ENCODE measurements at regions not wholly inside any gene's neighbourhood (a gene's known extent, or its start where the extent isn't known, plus 50 kb on each side); places are given as distances from the start of the nearest gene placed in this dataset.

DNA sequence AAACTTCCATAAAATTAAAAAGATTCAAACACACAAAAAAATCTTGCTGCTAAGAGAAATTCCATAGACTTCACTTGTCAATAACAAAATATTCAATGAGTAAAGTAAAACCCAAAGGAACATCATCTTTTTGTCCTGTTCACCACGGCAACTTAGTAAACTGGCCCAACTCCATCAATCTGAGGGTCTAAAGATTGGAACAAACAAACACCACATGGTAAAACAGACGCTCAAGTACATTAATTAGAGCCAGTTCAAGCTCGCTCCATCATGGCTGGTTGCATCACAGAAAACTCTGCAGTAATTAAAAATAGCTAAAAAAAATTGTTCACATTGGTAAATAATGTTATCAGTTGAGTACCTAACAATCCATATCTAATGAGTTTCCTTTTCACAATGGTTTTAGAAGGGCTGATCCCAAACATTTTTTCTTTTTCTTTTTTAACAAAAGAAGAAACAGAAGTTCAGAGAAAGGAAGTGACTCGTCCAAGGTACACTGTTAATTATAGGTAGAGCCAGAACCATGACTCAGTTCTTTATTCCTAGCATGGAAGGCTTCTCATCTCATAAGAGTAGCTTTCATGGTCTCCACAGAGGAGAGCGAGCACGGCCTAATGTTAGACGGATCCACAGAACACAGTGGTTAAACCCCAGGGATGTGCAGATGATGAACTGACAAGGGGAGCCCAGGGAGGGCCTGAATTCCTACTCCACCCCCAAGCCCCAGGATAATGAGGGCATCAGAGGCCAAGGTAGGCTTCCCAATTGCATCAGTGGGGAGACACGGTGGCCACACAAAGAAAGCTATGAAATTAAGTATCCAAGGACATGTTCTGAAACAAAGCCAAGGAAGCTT lies 79.2 kb upstream of the ARHGEF3 start:
- WGBS, 5 donors: 85 to 92% (median 88%) methylated on average over 8 of the region's 8 CpGs
- peaks cover 0 to 17% (median 2%) of the 10 kb centered on the region in 6 donors for H3K4me1 ChIP-seq
- H3K36me3 ChIP-seq: peaks cover 0 to 5% (median 0%) of the 10 kb centered on the region in 6 donors
- TF ChIP-seq, protein P1, sequence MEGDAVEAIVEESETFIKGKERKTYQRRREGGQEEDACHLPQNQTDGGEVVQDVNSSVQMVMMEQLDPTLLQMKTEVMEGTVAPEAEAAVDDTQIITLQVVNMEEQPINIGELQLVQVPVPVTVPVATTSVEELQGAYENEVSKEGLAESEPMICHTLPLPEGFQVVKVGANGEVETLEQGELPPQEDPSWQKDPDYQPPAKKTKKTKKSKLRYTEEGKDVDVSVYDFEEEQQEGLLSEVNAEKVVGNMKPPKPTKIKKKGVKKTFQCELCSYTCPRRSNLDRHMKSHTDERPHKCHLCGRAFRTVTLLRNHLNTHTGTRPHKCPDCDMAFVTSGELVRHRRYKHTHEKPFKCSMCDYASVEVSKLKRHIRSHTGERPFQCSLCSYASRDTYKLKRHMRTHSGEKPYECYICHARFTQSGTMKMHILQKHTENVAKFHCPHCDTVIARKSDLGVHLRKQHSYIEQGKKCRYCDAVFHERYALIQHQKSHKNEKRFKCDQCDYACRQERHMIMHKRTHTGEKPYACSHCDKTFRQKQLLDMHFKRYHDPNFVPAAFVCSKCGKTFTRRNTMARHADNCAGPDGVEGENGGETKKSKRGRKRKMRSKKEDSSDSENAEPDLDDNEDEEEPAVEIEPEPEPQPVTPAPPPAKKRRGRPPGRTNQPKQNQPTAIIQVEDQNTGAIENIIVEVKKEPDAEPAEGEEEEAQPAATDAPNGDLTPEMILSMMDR (IDR thresholded peaks at IDR 0.05 in 8 of 11, conservative IDR thresholded peaks at IDR 0.05 in 3 of 11): no peak
- TF ChIP-seq POLR2AphosphoS5 (IDR thresholded peaks at IDR 0.05) (no peak), POLR2A (IDR thresholded peaks at IDR 0.05) (no peak)
- intact Hi-C loops (cut with DNase I; ENCODE audit: low total_unique reads): no loop called here
- no peaks in the 10 kb centered on the region for H3K9me3 ChIP-seq
- no peak overlapping the region for H3K4me3 ChIP-seq
- DNase-seq: no peak
- no peaks in the 10 kb centered on the region for H3K27me3 ChIP-seq (replicated peaks in 1 of 7)
- H3K27ac ChIP-seq: no peak overlapping the region

DNA sequence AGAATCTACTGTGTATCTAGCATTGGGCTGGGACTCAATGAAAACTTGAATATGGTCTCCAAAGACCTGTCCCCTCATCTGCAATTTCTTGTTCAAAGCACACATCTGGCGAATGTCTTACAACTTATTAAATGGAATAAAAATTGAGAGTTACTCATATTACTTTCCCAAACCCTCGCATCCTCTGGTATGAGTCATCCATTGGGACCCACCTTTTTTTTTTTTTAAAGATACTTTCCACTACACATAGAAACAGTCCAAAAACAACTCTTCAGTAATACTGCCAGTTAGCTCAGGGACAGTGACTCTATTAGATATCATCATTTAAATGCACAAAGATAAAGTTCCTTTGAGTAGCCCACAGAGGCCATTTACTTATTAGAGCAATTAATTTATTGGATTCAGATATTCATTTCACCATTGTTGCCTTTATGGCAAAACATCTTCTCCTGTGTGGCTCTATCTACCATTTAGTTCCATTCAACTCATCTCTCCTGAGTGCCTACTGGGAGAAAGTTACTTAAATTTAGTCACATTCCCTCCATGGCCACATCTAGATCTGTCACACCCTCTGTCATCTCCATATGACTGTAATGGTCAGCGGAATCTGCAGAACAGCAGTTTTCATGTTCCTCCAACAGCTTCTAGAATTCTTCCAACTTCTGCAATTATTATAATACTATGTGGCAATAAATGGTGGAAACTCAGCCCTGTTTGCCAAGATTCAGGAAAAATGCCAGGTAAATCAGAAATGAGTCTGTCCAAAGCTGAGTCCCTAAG lies 77.9 kb upstream of the ARHGEF3 start:
- intact Hi-C loops (cut with DNase I; ENCODE audit: low total_unique reads): no loop called here
- H3K27ac ChIP-seq: no peak overlapping the region
- peaks cover 0 to 17% (median 2%) of the 10 kb centered on the region in 6 donors for H3K4me1 ChIP-seq
- no peak overlapping the region for H3K4me3 ChIP-seq
- DNase-seq: no peak
- WGBS, 5 donors: 53 to 87% (median 56%) methylated on average over 3 of the region's 3 CpGs
- no peaks in the 10 kb centered on the region for H3K27me3 ChIP-seq (replicated peaks in 1 of 7)
- TF ChIP-seq POLR2A (IDR thresholded peaks at IDR 0.05) (no peak), POLR2AphosphoS5 (IDR thresholded peaks at IDR 0.05) (no peak)
- TF ChIP-seq, protein P1 (IDR thresholded peaks at IDR 0.05 in 8 of 11, conservative IDR thresholded peaks at IDR 0.05 in 3 of 11): no peak
- H3K36me3 ChIP-seq: peaks cover 0 to 5% (median 0%) of the 10 kb centered on the region in 6 donors
- no peaks in the 10 kb centered on the region for H3K9me3 ChIP-seq

DNA sequence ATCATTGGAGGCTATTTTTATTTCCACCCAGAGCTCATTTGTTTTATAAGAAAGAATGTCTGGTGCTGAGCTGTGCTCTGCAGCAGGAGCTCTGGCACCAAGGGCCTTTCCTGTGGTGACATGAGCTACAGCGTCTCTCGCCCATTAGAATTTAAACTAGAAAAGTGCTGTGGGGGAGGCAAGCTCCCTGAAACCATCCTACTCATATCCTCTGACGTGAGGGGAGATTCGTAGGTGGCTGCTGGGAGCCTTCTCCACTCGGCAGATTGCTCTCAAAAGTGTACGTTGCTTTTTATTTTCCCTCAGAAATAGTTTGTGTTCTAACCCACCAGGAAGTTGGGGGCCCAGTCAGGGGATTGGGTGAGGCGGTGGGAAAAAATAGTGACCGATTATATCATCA lies 76.3 kb upstream of the ARHGEF3 start:
- no peak for DNase-seq

DNA sequence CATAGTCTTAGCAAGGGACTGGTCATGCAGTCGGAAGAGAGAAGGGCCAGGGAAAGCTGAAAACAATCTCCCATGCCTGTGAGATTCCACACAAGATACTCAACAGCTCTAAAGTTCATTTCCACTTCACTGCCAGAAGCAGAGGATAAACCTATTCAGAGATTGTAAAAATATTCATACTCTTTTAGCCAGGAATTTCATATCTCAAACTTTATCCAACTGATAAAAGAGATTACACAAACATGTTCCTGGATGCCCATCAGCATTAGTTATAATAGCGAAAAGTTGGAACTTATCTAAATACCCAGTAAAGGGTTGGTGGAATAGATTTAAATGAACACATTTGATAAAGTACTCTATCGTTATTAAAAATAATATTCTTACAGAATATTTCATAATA lies 75.2 kb upstream of the ARHGEF3 start:
- Histone ChIP-seq H3K27me3 (replicated peaks in 1 of 7) (no peaks in the 10 kb centered on the region), H3K4me3 (no peak overlapping the region), H3K36me3 (peaks cover 0 to 5% (median 0%) of the 10 kb centered on the region in 6 donors), H3K4me1 (peaks cover 0 to 17% (median 2%) of the 10 kb centered on the region in 6 donors), H3K27ac (no peak overlapping the region), H3K9me3 (no peaks in the 10 kb centered on the region)
- 64 to 98% (median 65%) methylated on average over 2 to 3 of the region's 3 CpGs for WGBS, 5 donors
- TF ChIP-seq, protein P1 (IDR thresholded peaks at IDR 0.05 in 8 of 11, conservative IDR thresholded peaks at IDR 0.05 in 3 of 11): no peak
- TF ChIP-seq POLR2A (IDR thresholded peaks at IDR 0.05) (no peak), POLR2AphosphoS5 (IDR thresholded peaks at IDR 0.05) (no peak)
- intact Hi-C loops (cut with DNase I; ENCODE audit: low total_unique reads): no loop called here
- DNase-seq: no peak

More for the DNA sequence above, 76.3 kb upstream of the ARHGEF3 start:
- 10 to 17% (median 15%) methylated on average over 8 of the region's 8 CpGs for WGBS, 5 donors
- Histone ChIP-seq H3K4me1 (peaks cover 0 to 17% (median 2%) of the 10 kb centered on the region in 6 donors), H3K27ac (no peak overlapping the region), H3K36me3 (peaks cover 0 to 5% (median 0%) of the 10 kb centered on the region in 6 donors), H3K27me3 (replicated peaks in 1 of 7) (no peaks in the 10 kb centered on the region), H3K4me3 (no peak overlapping the region), H3K9me3 (no peaks in the 10 kb centered on the region)
- TF ChIP-seq POLR2A (IDR thresholded peaks at IDR 0.05) (no peak), POLR2AphosphoS5 (IDR thresholded peaks at IDR 0.05) (no peak)
- intact Hi-C loops (cut with DNase I; ENCODE audit: low total_unique reads): no loop called here

Measured in spleen (tissue), 11 donors.